GM12878 (cell line): ENCODE measurements at regions not wholly inside any gene's neighbourhood (a gene's known extent, or its start where the extent isn't known, plus 50 kb on each side); places are given as distances from the start of the nearest gene placed in this dataset.

Experiments
- ATAC-seq: fragments of 200-7000 bp; cut with Tn5 transposase; 3 replicates; pipeline ENCODE4 v1.9.1; 2020; ENCODE audit warnings: mild to moderate bottlenecking, moderate library complexity
- BruUV-seq: library from RNA; stranded (reverse); fragments of 400-500 nt; replicated peaks from 2 replicates; lab custom pipeline; 2021; lab: Mats Ljungman, UMichigan
- CTCF ChIA-PET: fragments of 300-600 bp; sonication (Branson Sonifier 250); formaldehyde crosslinking; extraction: SDS; loops from one replicate; lab custom pipeline; 2021; ENCODE audit warnings: inconsistent platforms; lab: Yijun Ruan, JAX
- POLR2A ChIA-PET: fragments of 350-600 bp; formaldehyde crosslinking; extraction: SDS; loops from one replicate; lab custom pipeline; 2021; ENCODE audit warnings: inconsistent platforms; lab: Charles Lee
- RAD21 ChIA-PET: fragments of 300-600 bp; sonication (Branson Sonifier 250); formaldehyde crosslinking; loops from one replicate; lab custom pipeline; 2023; ENCODE audit warnings: antibody characterized with exemption; ENCODE audit not compliant: unreplicated experiment; lab: Charles Lee
- SMC1A ChIA-PET: fragments of 300-600 bp; sonication (Branson Sonifier 250); formaldehyde crosslinking; loops from one replicate; lab custom pipeline; 2023; ENCODE audit not compliant: unreplicated experiment, uncharacterized antibody; lab: Charles Lee
- DNase-seq: peaks from one replicate; pipeline ENCODE4 v3.0.0-alpha.2; 2011; ENCODE audit warnings: low read depth, low spot score
- FAIRE-seq: peaks from 3 replicates; lab custom pipeline; 2011; peaks lifted over from hg19 to GRCh38; lab: Jason Lieb, UNC
- H2AFZ ChIP-seq: 2 replicates; pipeline ENCODE4 v1.6.0; 2011; ENCODE audit warnings: low read depth, low read length, control low read depth; ENCODE audit not compliant: control insufficient read depth
- H3K27ac ChIP-seq: 2 replicates; pipeline ENCODE4 v1.5.1; 2011; ENCODE audit warnings: control low read depth; ENCODE audit not compliant: control insufficient read depth, insufficient read depth
- H3K27me3 ChIP-seq, 2 experiments: replicated peaks in 1 of 2; 2 replicates each; pipeline versions ENCODE4 v1.6.0 to v1.6.1; 2011; ENCODE audit warnings: low read length in 1 of 2; ENCODE audit not compliant: control insufficient read depth in 2 of 2, insufficient read depth in 2 of 2
- H3K36me3 ChIP-seq, 2 experiments: 2 replicates each; pipeline ENCODE4 v1.5.1; 2011; ENCODE audit warnings: low read length in 1 of 2; ENCODE audit not compliant: control insufficient read depth in 2 of 2, insufficient read depth in 2 of 2
- H3K4me1 ChIP-seq: 2 replicates; pipeline ENCODE4 v1.6.1; 2011; ENCODE audit warnings: mild to moderate bottlenecking, low read length, moderate library complexity, mixed read lengths; ENCODE audit not compliant: control insufficient read depth, insufficient read depth
- H3K4me2 ChIP-seq: 2 replicates; pipeline ENCODE4 v1.6.0; 2011; ENCODE audit warnings: control low read depth; ENCODE audit not compliant: control insufficient read depth, insufficient read depth
- H3K4me3 ChIP-seq: fragments of 200-600 bp; sonication (generic); 2 replicates; pipeline ENCODE4 v1.5.1; 2016
- H3K79me2 ChIP-seq: 2 replicates; pipeline ENCODE4 v1.6.0; 2011; ENCODE audit warnings: low read length; ENCODE audit not compliant: control insufficient read depth, insufficient read depth
- H3K9ac ChIP-seq: 2 replicates; pipeline ENCODE4 v1.8.0; 2011; ENCODE audit warnings: low read length, control low read depth, mixed read lengths; ENCODE audit not compliant: control insufficient read depth, insufficient read depth
- H3K9me3 ChIP-seq: replicated peaks from 3 replicates; pipeline ENCODE4 v1.5.1; 2011; ENCODE audit warnings: mild to moderate bottlenecking, low read length; ENCODE audit not compliant: control insufficient read depth, insufficient read depth
- H4K20me1 ChIP-seq: 2 replicates; pipeline ENCODE4 v1.6.0; 2011; ENCODE audit not compliant: control insufficient read depth, insufficient read depth
- CHD4 ChIP-seq: fragments of 200-600 bp; sonication (generic); IDR thresholded peaks from 2 replicates; pipeline ENCODE4 v1.6.1; 2016; ENCODE audit warnings: mild to moderate bottlenecking
- CREB1 ChIP-seq: IDR thresholded peaks from 2 replicates; pipeline ENCODE4 v1.6.1; 2012; ENCODE audit warnings: low read depth, mild to moderate bottlenecking, inconsistent platforms
- DPF2 ChIP-seq: fragments of 450-650 bp; IDR thresholded peaks from 2 replicates; pipeline ENCODE4 v1.6.1; 2017; ENCODE audit warnings: mild to moderate bottlenecking
- FOS ChIP-seq: IDR thresholded peaks from 3 replicates; pipeline ENCODE4 v1.6.1; 2011; ENCODE audit warnings: borderline replicate concordance; ENCODE audit not compliant: insufficient read length; ENCODE audit errors: extremely low read depth
- MYB ChIP-seq: fragments of 150-350 bp; IDR thresholded peaks from 2 replicates; pipeline ENCODE4 v1.6.1; 2014; ENCODE audit warnings: mild to moderate bottlenecking, low read depth, low read length, borderline replicate concordance
- NBN ChIP-seq: fragments of 450-650 bp; IDR thresholded peaks from 2 replicates; pipeline ENCODE4 v1.6.1; 2016
- NR2F1 ChIP-seq: fragments of 450-650 bp; conservative IDR thresholded peaks from 2 replicates; pipeline ENCODE4 v1.6.1; 2017; ENCODE audit warnings: mild to moderate bottlenecking
- SMAD5 ChIP-seq: IDR thresholded peaks from 2 replicates; pipeline ENCODE4 v1.6.1; 2016; ENCODE audit warnings: antibody characterized with exemption, low read depth
- SMC3 ChIP-seq: IDR thresholded peaks from 2 replicates; pipeline ENCODE4 v1.6.1; 2011; ENCODE audit warnings: low read length, improper control_type of control experiment, borderline replicate concordance
- TARDBP ChIP-seq: IDR thresholded peaks from 2 replicates; pipeline ENCODE4 v1.6.1; 2016; ENCODE audit warnings: borderline replicate concordance
- TBL1XR1 ChIP-seq: IDR thresholded peaks from 2 replicates; pipeline ENCODE4 v1.6.1; 2012; ENCODE audit warnings: low read depth, low read length, improper control_type of control experiment
- YBX1 ChIP-seq: fragments of 450-650 bp; IDR thresholded peaks from 2 replicates; pipeline ENCODE4 v1.6.1; 2016; ENCODE audit warnings: antibody characterized with exemption
- ZBED1 ChIP-seq: IDR thresholded peaks from 2 replicates; pipeline ENCODE4 v1.6.1; 2016; ENCODE audit warnings: borderline replicate concordance
- ZNF384 ChIP-seq: IDR thresholded peaks from 2 replicates; pipeline ENCODE4 v1.6.1; 2012; ENCODE audit warnings: low read depth, mild to moderate bottlenecking, low read length, improper control_type of control experiment, borderline replicate concordance
- ZNF622 ChIP-seq: fragments of 450-650 bp; IDR thresholded peaks from 2 replicates; pipeline ENCODE4 v1.6.1; 2017; ENCODE audit warnings: mild to moderate bottlenecking, inconsistent platforms
- WGBS: methylation state at CpG from one replicate; pipeline ENCODE4 v1.1.6; 2016; ENCODE audit warnings: low lambda C conversion rate; ENCODE audit not compliant: insufficient replicate concordance, insufficient coverage; ENCODE audit errors: missing lambda C conversion rate; 5-methylcytosine and 5-hydroxymethylcytosine counted together
- in situ Hi-C: fragments of 300-500 bp; cut with MboI; formaldehyde crosslinking; loops from 9 replicates; pipeline ENCODE4 v1.14.3; 2018; ENCODE audit warnings: mixed read lengths
- intact Hi-C: fragments of 100-400 bp; cut with micrococcal nuclease; formaldehyde crosslinking; loops from one replicate; pipeline ENCODE4 v1.14.2; 2022; ENCODE audit not compliant: unreplicated experiment
- TF ChIP-seq, protein P1 (sequence below): fragments of 450-650 bp; IDR thresholded peaks from 2 replicates; pipeline ENCODE4 v1.6.1; 2018; ENCODE audit warnings: mild to moderate bottlenecking, low read depth, moderate library complexity; ENCODE audit not compliant: partially characterized antibody
- TF ChIP-seq, protein P2 (sequence below): IDR thresholded peaks from 2 replicates; pipeline ENCODE4 v1.6.1; 2012; ENCODE audit warnings: improper control_type of control experiment, low read depth, low read length; ENCODE audit not compliant: insufficient replicate concordance
- TF ChIP-seq, protein P3 (sequence below), 3 experiments: IDR thresholded peaks in 2 of 3; conservative IDR thresholded peaks in 1 of 3; 2 replicates each; pipeline ENCODE4 v1.5.1; 2011; ENCODE audit warnings: low read depth in 3 of 3, low read length in 3 of 3, mild to moderate bottlenecking in 3 of 3, control low read depth in 2 of 3, moderate library complexity in 2 of 3, inconsistent platforms in 1 of 3, mixed read lengths in 1 of 3; ENCODE audit not compliant: control insufficient read depth in 2 of 3, insufficient read depth in 1 of 3; ENCODE audit errors: extremely low read depth in 1 of 3

DNA sequence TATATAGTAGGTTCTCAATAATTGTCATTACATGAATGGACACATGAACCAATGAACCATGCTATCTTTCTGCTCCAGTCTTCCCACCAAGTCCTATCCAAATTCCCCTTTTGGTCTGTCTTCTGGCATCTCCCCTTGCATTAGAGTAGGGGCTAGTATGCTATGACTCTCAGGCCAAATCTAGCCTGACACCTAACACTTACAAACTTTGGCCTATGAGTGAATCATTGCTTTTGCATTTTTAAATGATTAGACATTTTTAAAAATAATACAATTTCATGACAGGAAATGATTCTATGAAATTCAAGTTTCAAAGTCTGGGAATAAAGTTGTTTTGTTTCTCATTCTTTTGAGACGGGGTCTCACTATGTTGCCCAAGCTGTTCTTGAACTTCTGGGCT lies 102.5 kb upstream of the MAF start:
- BruUV-seq, result no TSS peak
- no peak overlapping the region for H3K9ac ChIP-seq
- no peaks in the 10 kb centered on the region for H3K9me3 ChIP-seq
- DNase-seq (no peak), FAIRE-seq (no peak), ATAC-seq (no peak)
- no peaks in the 10 kb centered on the region for H3K36me3 ChIP-seq
- no peaks in the 10 kb centered on the region for H3K4me1 ChIP-seq
- ChIA-PET CTCF (no interaction called here), POLR2A (interaction anchor here (0.6 kb wide), 1 partner anchor 100 kb away, joined by 3 read pairs; no protein-coding TSS in a partner anchor), SMC1A (no interaction called here), RAD21 (no interaction called here)
- H3K27me3 ChIP-seq, result no peaks in the 10 kb centered on the region
- H3K27ac ChIP-seq, result no peak overlapping the region
- no peaks in the 10 kb centered on the region for H3K79me2 ChIP-seq
- no peak overlapping the region for H3K4me3 ChIP-seq
- H3K4me2 ChIP-seq, result no peak overlapping the region
- in situ Hi-C loops, result no loop called here
- intact Hi-C loops, result no loop called here
- H2AFZ ChIP-seq, result no peak overlapping the region
- 0% methylated on average over 1 of the region's 1 CpG for WGBS
- no peaks in the 10 kb centered on the region for H4K20me1 ChIP-seq
- TF ChIP-seq ZNF622, result no peak
- TF ChIP-seq, protein P1, sequence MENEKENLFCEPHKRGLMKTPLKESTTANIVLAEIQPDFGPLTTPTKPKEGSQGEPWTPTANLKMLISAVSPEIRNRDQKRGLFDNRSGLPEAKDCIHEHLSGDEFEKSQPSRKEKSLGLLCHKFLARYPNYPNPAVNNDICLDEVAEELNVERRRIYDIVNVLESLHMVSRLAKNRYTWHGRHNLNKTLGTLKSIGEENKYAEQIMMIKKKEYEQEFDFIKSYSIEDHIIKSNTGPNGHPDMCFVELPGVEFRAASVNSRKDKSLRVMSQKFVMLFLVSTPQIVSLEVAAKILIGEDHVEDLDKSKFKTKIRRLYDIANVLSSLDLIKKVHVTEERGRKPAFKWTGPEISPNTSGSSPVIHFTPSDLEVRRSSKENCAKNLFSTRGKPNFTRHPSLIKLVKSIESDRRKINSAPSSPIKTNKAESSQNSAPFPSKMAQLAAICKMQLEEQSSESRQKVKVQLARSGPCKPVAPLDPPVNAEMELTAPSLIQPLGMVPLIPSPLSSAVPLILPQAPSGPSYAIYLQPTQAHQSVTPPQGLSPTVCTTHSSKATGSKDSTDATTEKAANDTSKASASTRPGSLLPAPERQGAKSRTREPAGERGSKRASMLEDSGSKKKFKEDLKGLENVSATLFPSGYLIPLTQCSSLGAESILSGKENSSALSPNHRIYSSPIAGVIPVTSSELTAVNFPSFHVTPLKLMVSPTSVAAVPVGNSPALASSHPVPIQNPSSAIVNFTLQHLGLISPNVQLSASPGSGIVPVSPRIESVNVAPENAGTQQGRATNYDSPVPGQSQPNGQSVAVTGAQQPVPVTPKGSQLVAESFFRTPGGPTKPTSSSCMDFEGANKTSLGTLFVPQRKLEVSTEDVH, result no peak
- TF ChIP-seq TARDBP, result no peak
- no peak for TF ChIP-seq TBL1XR1
- TF ChIP-seq SMAD5, result no peak
- no peak for TF ChIP-seq ZNF384
- no peak for TF ChIP-seq MYB
- TF ChIP-seq YBX1, result no peak
- TF ChIP-seq DPF2, result no peak
- TF ChIP-seq NBN, result no peak
- TF ChIP-seq ZBED1, result no peak
- TF ChIP-seq NR2F1, result no peak
- TF ChIP-seq, protein P2, sequence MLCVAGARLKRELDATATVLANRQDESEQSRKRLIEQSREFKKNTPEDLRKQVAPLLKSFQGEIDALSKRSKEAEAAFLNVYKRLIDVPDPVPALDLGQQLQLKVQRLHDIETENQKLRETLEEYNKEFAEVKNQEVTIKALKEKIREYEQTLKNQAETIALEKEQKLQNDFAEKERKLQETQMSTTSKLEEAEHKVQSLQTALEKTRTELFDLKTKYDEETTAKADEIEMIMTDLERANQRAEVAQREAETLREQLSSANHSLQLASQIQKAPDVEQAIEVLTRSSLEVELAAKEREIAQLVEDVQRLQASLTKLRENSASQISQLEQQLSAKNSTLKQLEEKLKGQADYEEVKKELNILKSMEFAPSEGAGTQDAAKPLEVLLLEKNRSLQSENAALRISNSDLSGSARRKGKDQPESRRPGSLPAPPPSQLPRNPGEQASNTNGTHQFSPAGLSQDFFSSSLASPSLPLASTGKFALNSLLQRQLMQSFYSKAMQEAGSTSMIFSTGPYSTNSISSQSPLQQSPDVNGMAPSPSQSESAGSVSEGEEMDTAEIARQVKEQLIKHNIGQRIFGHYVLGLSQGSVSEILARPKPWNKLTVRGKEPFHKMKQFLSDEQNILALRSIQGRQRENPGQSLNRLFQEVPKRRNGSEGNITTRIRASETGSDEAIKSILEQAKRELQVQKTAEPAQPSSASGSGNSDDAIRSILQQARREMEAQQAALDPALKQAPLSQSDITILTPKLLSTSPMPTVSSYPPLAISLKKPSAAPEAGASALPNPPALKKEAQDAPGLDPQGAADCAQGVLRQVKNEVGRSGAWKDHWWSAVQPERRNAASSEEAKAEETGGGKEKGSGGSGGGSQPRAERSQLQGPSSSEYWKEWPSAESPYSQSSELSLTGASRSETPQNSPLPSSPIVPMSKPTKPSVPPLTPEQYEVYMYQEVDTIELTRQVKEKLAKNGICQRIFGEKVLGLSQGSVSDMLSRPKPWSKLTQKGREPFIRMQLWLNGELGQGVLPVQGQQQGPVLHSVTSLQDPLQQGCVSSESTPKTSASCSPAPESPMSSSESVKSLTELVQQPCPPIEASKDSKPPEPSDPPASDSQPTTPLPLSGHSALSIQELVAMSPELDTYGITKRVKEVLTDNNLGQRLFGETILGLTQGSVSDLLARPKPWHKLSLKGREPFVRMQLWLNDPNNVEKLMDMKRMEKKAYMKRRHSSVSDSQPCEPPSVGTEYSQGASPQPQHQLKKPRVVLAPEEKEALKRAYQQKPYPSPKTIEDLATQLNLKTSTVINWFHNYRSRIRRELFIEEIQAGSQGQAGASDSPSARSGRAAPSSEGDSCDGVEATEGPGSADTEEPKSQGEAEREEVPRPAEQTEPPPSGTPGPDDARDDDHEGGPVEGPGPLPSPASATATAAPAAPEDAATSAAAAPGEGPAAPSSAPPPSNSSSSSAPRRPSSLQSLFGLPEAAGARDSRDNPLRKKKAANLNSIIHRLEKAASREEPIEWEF, result no peak
- no peak for TF ChIP-seq SMC3
- no peak for TF ChIP-seq CHD4
- no peak for TF ChIP-seq CREB1
- no peak for TF ChIP-seq FOS
- TF ChIP-seq, protein P3, sequence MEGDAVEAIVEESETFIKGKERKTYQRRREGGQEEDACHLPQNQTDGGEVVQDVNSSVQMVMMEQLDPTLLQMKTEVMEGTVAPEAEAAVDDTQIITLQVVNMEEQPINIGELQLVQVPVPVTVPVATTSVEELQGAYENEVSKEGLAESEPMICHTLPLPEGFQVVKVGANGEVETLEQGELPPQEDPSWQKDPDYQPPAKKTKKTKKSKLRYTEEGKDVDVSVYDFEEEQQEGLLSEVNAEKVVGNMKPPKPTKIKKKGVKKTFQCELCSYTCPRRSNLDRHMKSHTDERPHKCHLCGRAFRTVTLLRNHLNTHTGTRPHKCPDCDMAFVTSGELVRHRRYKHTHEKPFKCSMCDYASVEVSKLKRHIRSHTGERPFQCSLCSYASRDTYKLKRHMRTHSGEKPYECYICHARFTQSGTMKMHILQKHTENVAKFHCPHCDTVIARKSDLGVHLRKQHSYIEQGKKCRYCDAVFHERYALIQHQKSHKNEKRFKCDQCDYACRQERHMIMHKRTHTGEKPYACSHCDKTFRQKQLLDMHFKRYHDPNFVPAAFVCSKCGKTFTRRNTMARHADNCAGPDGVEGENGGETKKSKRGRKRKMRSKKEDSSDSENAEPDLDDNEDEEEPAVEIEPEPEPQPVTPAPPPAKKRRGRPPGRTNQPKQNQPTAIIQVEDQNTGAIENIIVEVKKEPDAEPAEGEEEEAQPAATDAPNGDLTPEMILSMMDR (IDR thresholded peaks at IDR 0.05 in 2 of 3, conservative IDR thresholded peaks at IDR 0.05 in 1 of 3; ENCODE audit: control insufficient read depth in 2 of 3, extremely low read depth in 1 of 3, insufficient read depth in 1 of 3, low read depth in 3 of 3, low read length in 3 of 3), result no peak
